DOHH2 (cell line): ENCODE measurements at regions not wholly inside any gene's neighbourhood (a gene's known extent, or its start where the extent isn't known, plus 50 kb on each side); places are given as distances from the start of the nearest gene placed in this dataset.

Experiments
- H3F3A ChIP-seq: fragments of 200-600 bp; sonication (generic), shearing (Covaris generic); 2 replicates; pipeline ENCODE4 v1.6.0; 2016; ENCODE audit warnings: antibody characterized with exemption, mild to moderate bottlenecking; ENCODE audit not compliant: control insufficient read depth, insufficient read depth
- H3K27ac ChIP-seq: fragments of 200-600 bp; sonication (generic); 2 replicates; pipeline ENCODE4 v1.5.1; 2014; ENCODE audit warnings: low read depth, mild to moderate bottlenecking, low read length, moderate library complexity
- H3K27me3 ChIP-seq: fragments of 200-600 bp; sonication (generic); 2 replicates; pipeline ENCODE4 v1.6.1; 2014; ENCODE audit warnings: mild to moderate bottlenecking, low read length, mixed read lengths; ENCODE audit not compliant: control insufficient read depth
- H3K36me3 ChIP-seq: fragments of 200-600 bp; sonication (generic); 2 replicates; pipeline ENCODE4 v1.6.1; 2014; ENCODE audit warnings: mild to moderate bottlenecking, low read length, moderate library complexity, mixed read lengths; ENCODE audit not compliant: control insufficient read depth
- H3K4me1 ChIP-seq: fragments of 200-600 bp; sonication (generic); 2 replicates; pipeline ENCODE4 v1.6.1; 2014; ENCODE audit warnings: mild to moderate bottlenecking, low read length, mixed read lengths; ENCODE audit not compliant: control insufficient read depth
- H3K4me2 ChIP-seq: fragments of 200-600 bp; sonication (generic); 2 replicates; pipeline ENCODE4 v1.6.0; 2014; ENCODE audit warnings: mild to moderate bottlenecking, low read length, moderate library complexity
- H3K4me3 ChIP-seq: fragments of 200-600 bp; sonication (generic); 2 replicates; pipeline ENCODE4 v1.5.1; 2014; ENCODE audit warnings: mild to moderate bottlenecking, low read length, mixed read lengths
- H3K79me2 ChIP-seq: fragments of 200-600 bp; sonication (generic); 2 replicates; pipeline ENCODE4 v1.6.1; 2014; ENCODE audit warnings: mild to moderate bottlenecking, low read length, mixed read lengths; ENCODE audit not compliant: control insufficient read depth
- H3K9me2 ChIP-seq: fragments of 200-600 bp; sonication (generic); replicated peaks from 2 replicates; pipeline ENCODE4 v1.6.1; 2014; ENCODE audit warnings: mild to moderate bottlenecking, low read length, mixed read lengths; ENCODE audit not compliant: control insufficient read depth
- H3K9me3 ChIP-seq: fragments of 200-600 bp; sonication (generic); 2 replicates; pipeline ENCODE4 v1.6.1; 2014; ENCODE audit warnings: antibody characterized with exemption, low read length, mixed read lengths; ENCODE audit not compliant: control insufficient read depth, insufficient read depth
- H4K20me1 ChIP-seq: fragments of 200-600 bp; sonication (generic); 2 replicates; pipeline ENCODE4 v1.6.0; 2014; ENCODE audit warnings: low read depth, mild to moderate bottlenecking, antibody characterized with exemption, low read length, moderate library complexity; ENCODE audit not compliant: control insufficient read depth, insufficient read depth
- CTCF ChIP-seq: fragments of 200-600 bp; sonication (generic); IDR thresholded peaks from one replicate; pipeline ENCODE4 v1.5.1; 2014; ENCODE audit warnings: antibody characterized with exemption, mild to moderate bottlenecking, low read depth, low read length; ENCODE audit not compliant: poor library complexity, severe bottlenecking
- EZH2phosphoT487 ChIP-seq: fragments of 200-600 bp; sonication (generic); IDR thresholded peaks from 2 replicates; pipeline ENCODE4 v1.6.1; 2017; ENCODE audit warnings: borderline replicate concordance, mild to moderate bottlenecking, antibody characterized with exemption, low read length, moderate library complexity, mixed read lengths

- no peaks in the 10 kb centered on the region for H3K79me2 ChIP-seq
- H3F3A ChIP-seq = no peaks in the 10 kb centered on the region
- no peaks in the 10 kb centered on the region for H3K36me3 ChIP-seq
- no peak overlapping the region for H3K4me3 ChIP-seq
- H3K9me2 ChIP-seq = no peaks in the 10 kb centered on the region
- no peaks in the 10 kb centered on the region for H3K27me3 ChIP-seq
- peak; percentile 13 for TF ChIP-seq CTCF
- TF ChIP-seq EZH2phosphoT487 = no peak
- H4K20me1 ChIP-seq = no peaks in the 10 kb centered on the region
- H3K4me1 ChIP-seq = no peaks in the 10 kb centered on the region
- H3K9me3 ChIP-seq = peaks cover 3% of the 10 kb centered on the region; the same call in 1 of the 2 replicates
- no peak overlapping the region for H3K4me2 ChIP-seq
- no peak overlapping the region for H3K27ac ChIP-seq
Measured at GRCh38 chr14:45716572-45716971, 463.6 kb upstream of the MIS18BP1 start.

- Histone ChIP-seq H3K79me2 (no peaks in the 10 kb centered on the region), H4K20me1 (no peaks in the 10 kb centered on the region), H3K9me3 (peaks cover 3% of the 10 kb centered on the region; the same call in 1 of the 2 replicates), H3K4me3 (no peak overlapping the region), H3K9me2 (no peaks in the 10 kb centered on the region), H3K27ac (no peak overlapping the region), H3K4me2 (no peak overlapping the region), H3K27me3 (no peaks in the 10 kb centered on the region), H3K4me1 (no peaks in the 10 kb centered on the region), H3F3A (no peaks in the 10 kb centered on the region), H3K36me3 (no peaks in the 10 kb centered on the region)
- TF ChIP-seq CTCF = no peak
- no peak for TF ChIP-seq EZH2phosphoT487
Measured at GRCh38 chr14:45715946-45716345, 462.9 kb upstream of the MIS18BP1 start.

- Histone ChIP-seq H3K27me3 (no peaks in the 10 kb centered on the region), H3K4me3 (no peak overlapping the region), H3K9me3 (no peaks in the 10 kb centered on the region), H3K4me1 (no peaks in the 10 kb centered on the region), H3K79me2 (no peaks in the 10 kb centered on the region), H3K4me2 (no peak overlapping the region), H3F3A (no peaks in the 10 kb centered on the region), H4K20me1 (no peaks in the 10 kb centered on the region), H3K36me3 (no peaks in the 10 kb centered on the region), H3K27ac (no peak overlapping the region), H3K9me2 (no peaks in the 10 kb centered on the region)
- TF ChIP-seq EZH2phosphoT487 (no peak), CTCF (no peak)
Measured at GRCh38 chr14:45709541-45709940, 456.5 kb upstream of the MIS18BP1 start.
